NT2/D1 (cell line): ENCODE measurements at regions not wholly inside any gene's neighbourhood (a gene's known extent, or its start where the extent isn't known, plus 50 kb on each side); places are given as distances from the start of the nearest gene placed in this dataset.

Experiments used
- DNase-seq: peaks from one replicate; pipeline ENCODE4 v3.0.0-alpha.2; 2011; ENCODE audit warnings: low read depth, low spot score
- H3K27me3 ChIP-seq: 2 replicates; pipeline ENCODE4 v1.6.0; 2011; ENCODE audit warnings: mild to moderate bottlenecking; ENCODE audit not compliant: insufficient read length, insufficient read depth
- H3K36me3 ChIP-seq: 2 replicates; pipeline ENCODE4 v1.6.1; 2011; ENCODE audit warnings: mild to moderate bottlenecking, low read length, mixed read lengths; ENCODE audit not compliant: insufficient read depth, insufficient read length
- H3K4me1 ChIP-seq: 2 replicates; pipeline ENCODE4 v1.5.1; 2011; ENCODE audit not compliant: insufficient read depth, insufficient read length
- H3K4me3 ChIP-seq: 2 replicates; pipeline ENCODE4 v1.5.1; 2011; ENCODE audit warnings: low read depth; ENCODE audit not compliant: insufficient read length
- H3K9ac ChIP-seq: 2 replicates; pipeline ENCODE4 v1.6.0; 2011; ENCODE audit warnings: low read depth; ENCODE audit not compliant: insufficient read length
- H3K9me3 ChIP-seq: 2 replicates; pipeline ENCODE4 v1.5.1; 2011; ENCODE audit warnings: mild to moderate bottlenecking, low read length; ENCODE audit not compliant: insufficient read depth
- SUZ12 ChIP-seq: IDR thresholded peaks from 2 replicates; pipeline ENCODE4 v1.6.1; 2011; ENCODE audit not compliant: insufficient read length, insufficient read depth; ENCODE audit errors: extremely low read depth
- YY1 ChIP-seq: IDR thresholded peaks from 2 replicates; pipeline ENCODE4 v1.6.1; 2011; ENCODE audit not compliant: insufficient read length, insufficient read depth
- ZNF274 ChIP-seq: IDR thresholded peaks from 2 replicates; pipeline ENCODE4 v1.6.1; 2011; ENCODE audit warnings: mild to moderate bottlenecking, low read depth, low read length

- TF ChIP-seq YY1 (no peak), ZNF274 (no peak), SUZ12 (no peak)
- no peaks in the 10 kb centered on the region for H3K27me3 ChIP-seq
- H3K9me3 ChIP-seq: no peaks in the 10 kb centered on the region
- H3K4me3 ChIP-seq: no peak overlapping the region
- no peak overlapping the region for H3K9ac ChIP-seq
- H3K36me3 ChIP-seq: no peaks in the 10 kb centered on the region
- DNase-seq: no peak
- no peaks in the 10 kb centered on the region for H3K4me1 ChIP-seq
Observed at GRCh38 chr11:109071262-109071661, 350.7 kb upstream of the C11orf87 start.

DNA sequence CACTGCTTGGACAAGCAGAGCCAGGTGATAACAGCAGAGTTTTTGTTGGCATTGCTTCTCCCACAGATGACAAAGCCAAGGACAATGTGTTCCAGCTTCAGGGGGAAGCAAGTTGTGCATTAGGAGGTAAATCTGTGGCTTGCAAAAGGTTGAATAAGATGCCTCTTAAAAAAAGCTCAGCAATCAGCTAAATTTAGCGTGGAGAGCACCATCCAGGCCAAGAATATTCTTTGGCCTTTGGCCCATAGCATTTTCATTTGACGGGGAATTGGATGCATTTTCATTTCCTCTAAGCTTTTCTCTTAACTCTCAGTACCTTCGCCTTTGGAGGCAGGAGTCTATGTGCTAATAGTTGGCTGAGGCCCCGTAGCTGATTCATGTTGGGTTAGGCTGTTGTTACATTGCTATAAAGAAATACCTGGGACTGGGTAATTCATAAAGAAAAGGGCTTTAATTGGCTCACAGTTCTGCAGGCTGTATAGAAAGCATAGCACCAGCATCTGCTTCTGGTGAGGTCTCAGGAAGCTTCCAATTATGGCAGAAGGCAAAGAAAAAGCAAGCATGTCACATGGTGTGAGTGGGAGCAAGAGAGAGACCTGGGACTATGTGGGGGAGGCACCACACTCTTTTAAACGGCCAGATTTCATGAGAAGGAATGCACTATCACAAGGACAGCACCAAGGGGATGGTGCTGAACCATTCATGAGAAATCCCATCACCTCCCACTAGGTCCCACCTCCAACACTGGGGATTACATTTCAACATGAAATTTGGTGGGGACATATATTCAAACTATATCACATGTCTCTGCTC, 350.1 kb upstream of the C11orf87 start:
- H3K27me3 ChIP-seq: no peaks in the 10 kb centered on the region
- no peaks in the 10 kb centered on the region for H3K9me3 ChIP-seq
- H3K36me3 ChIP-seq: no peaks in the 10 kb centered on the region
- no peak overlapping the region for H3K4me3 ChIP-seq
- H3K9ac ChIP-seq: no peak overlapping the region
- TF ChIP-seq YY1: no peak
- TF ChIP-seq SUZ12: no peak
- TF ChIP-seq ZNF274: no peak
- H3K4me1 ChIP-seq: no peaks in the 10 kb centered on the region
- DNase-seq: no peak

GRCh38 chr11:109073032-109073822, 348.8 kb upstream of the C11orf87 start:
- DNase-seq: no peak
- Histone ChIP-seq H3K9ac (no peak overlapping the region), H3K36me3 (no peaks in the 10 kb centered on the region), H3K9me3 (no peaks in the 10 kb centered on the region), H3K4me3 (no peak overlapping the region), H3K27me3 (no peaks in the 10 kb centered on the region), H3K4me1 (no peaks in the 10 kb centered on the region)
- TF ChIP-seq YY1 (no peak), ZNF274 (no peak), SUZ12 (no peak)

DNA sequence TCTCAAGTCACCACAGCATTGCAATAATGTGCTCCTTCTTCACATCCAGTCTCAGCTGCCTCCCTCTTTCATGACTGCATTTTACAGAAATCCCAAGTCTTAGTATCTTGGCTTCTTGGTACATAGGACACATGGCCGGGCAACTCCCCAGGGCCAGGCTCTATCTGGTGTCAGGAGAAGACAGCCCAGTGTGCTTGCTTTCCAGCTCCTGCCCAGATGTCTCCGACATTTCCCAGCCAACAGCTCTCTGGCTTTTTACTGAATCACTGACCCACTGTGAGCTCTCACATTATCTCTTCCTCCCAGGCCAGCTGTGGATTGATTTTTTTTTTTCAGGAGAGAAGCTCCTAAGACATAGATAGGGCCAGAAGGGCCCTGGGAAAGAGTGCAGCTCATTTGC, 346.0 kb upstream of the C11orf87 start:
- no peaks in the 10 kb centered on the region for H3K27me3 ChIP-seq
- H3K4me1 ChIP-seq: no peaks in the 10 kb centered on the region
- TF ChIP-seq ZNF274 (no peak), SUZ12 (no peak), YY1 (no peak)
- H3K9ac ChIP-seq: no peak overlapping the region
- DNase-seq: no peak
- no peaks in the 10 kb centered on the region for H3K9me3 ChIP-seq
- H3K36me3 ChIP-seq: no peaks in the 10 kb centered on the region
- no peak overlapping the region for H3K4me3 ChIP-seq

DNA sequence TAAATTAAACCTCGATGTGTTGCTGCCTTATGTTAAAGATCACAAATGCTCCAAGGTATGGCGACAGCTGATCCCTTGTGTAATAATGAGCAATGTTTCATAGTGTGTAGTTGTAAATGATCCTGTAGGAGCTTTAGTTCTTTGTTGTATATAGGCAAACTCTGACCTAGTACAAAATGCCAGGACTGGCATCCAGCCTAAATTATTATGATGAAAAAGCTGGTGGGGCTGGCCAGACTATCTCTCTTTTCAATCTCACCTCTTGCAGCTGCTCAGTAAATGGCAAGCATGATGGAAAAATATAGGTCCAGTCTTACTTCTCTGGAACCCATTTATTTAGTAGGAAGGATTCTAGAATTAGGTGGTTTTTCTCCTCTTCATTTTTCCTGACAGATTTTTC, 345.1 kb upstream of the C11orf87 start:
- Histone ChIP-seq H3K36me3 (no peaks in the 10 kb centered on the region), H3K9ac (no peak overlapping the region), H3K4me1 (no peaks in the 10 kb centered on the region), H3K9me3 (no peaks in the 10 kb centered on the region), H3K27me3 (no peaks in the 10 kb centered on the region), H3K4me3 (no peak overlapping the region)
- TF ChIP-seq ZNF274 (no peak), SUZ12 (no peak), YY1 (no peak)
- no peak for DNase-seq

GRCh38 chr11:109077291-109077920, 344.6 kb upstream of the C11orf87 start:
- no peak overlapping the region for H3K4me3 ChIP-seq
- H3K9ac ChIP-seq: no peak overlapping the region
- TF ChIP-seq YY1: no peak
- no peak for TF ChIP-seq SUZ12
- no peak for TF ChIP-seq ZNF274
- H3K27me3 ChIP-seq: no peaks in the 10 kb centered on the region
- no peaks in the 10 kb centered on the region for H3K4me1 ChIP-seq
- H3K9me3 ChIP-seq: no peaks in the 10 kb centered on the region
- no peak for DNase-seq
- H3K36me3 ChIP-seq: no peaks in the 10 kb centered on the region

GRCh38 chr11:109085708-109086373, 336.1 kb upstream of the C11orf87 start:
- H3K4me1 ChIP-seq: no peaks in the 10 kb centered on the region
- TF ChIP-seq ZNF274 (no peak), SUZ12 (no peak), YY1 (no peak)
- no peaks in the 10 kb centered on the region for H3K9me3 ChIP-seq
- no peaks in the 10 kb centered on the region for H3K27me3 ChIP-seq
- no peak overlapping the region for H3K4me3 ChIP-seq
- H3K9ac ChIP-seq: no peak overlapping the region
- no peak for DNase-seq
- H3K36me3 ChIP-seq: no peaks in the 10 kb centered on the region
